MG63 (cell line): ENCODE measurements at regions not wholly inside any gene's neighbourhood (a gene's known extent, or its start where the extent isn't known, plus 50 kb on each side); places are given as distances from the start of the nearest gene placed in this dataset.

Experiments
- DNase-seq: peaks from one replicate; pipeline ENCODE4 v3.0.0-alpha.2; 2020
- H3K27me3 ChIP-seq: fragments of 250-450 bp; sonication (Bioruptor Pico); 2 replicates; pipeline ENCODE4 v1.5.1; 2020; ENCODE audit warnings: mild to moderate bottlenecking, moderate library complexity
- H3K36me3 ChIP-seq: fragments of 250-450 bp; sonication (Bioruptor Pico); 2 replicates; pipeline ENCODE4 v1.5.1; 2020; ENCODE audit warnings: mild to moderate bottlenecking, moderate library complexity
- H3K4me3 ChIP-seq: fragments of 250-450 bp; sonication (Bioruptor Pico); 2 replicates; pipeline ENCODE4 v1.5.1; 2020; ENCODE audit warnings: mild to moderate bottlenecking, moderate library complexity
- H3K9me3 ChIP-seq: fragments of 250-450 bp; sonication (Bioruptor Pico); 2 replicates; pipeline ENCODE4 v1.5.1; 2020; ENCODE audit warnings: mild to moderate bottlenecking, moderate library complexity

GRCh38 chr7:51456-52068 lies 140.8 kb upstream of the FAM20C start:
- Histone ChIP-seq H3K36me3 (no peaks in the 10 kb centered on the region), H3K9me3 (no peaks in the 10 kb centered on the region), H3K4me3 (no peak overlapping the region), H3K27me3 (no peaks in the 10 kb centered on the region)
- no peak for DNase-seq

GRCh38 chr7:52100-52499 lies 140.3 kb upstream of the FAM20C start:
- no peak for DNase-seq

DNA sequence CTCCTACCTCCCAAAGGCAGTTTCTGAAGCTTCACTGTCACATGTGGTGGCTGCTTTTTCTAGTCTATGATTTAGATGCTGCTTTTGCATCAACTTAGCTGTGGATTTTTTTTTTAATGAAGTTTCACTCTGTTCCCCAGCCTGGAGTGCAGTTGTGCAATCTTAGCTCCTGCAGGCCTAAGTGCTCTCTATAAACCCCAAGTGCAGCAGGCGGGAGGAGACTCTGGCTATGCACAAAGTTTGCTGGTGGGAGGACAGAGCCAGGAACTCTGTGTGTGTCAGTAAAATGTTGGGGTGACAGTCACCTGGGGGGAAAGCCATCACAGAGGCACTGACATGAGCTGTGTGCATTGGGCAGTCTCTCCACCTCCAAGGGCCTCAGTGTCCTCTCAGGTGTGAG lies 138.8 kb upstream of the FAM20C start:
- no peak for DNase-seq
- no peaks in the 10 kb centered on the region for H3K36me3 ChIP-seq

More at GRCh38 chr7:52100-52499, 140.3 kb upstream of the FAM20C start:
- H3K9me3 ChIP-seq: no peaks in the 10 kb centered on the region
- H3K27me3 ChIP-seq: no peaks in the 10 kb centered on the region
- H3K4me3 ChIP-seq: no peak overlapping the region
- no peaks in the 10 kb centered on the region for H3K36me3 ChIP-seq

GRCh38 chr7:54615-55014 lies 137.8 kb upstream of the FAM20C start:
- Histone ChIP-seq H3K4me3 (no peak overlapping the region), H3K9me3 (no peaks in the 10 kb centered on the region), H3K36me3 (no peaks in the 10 kb centered on the region), H3K27me3 (no peaks in the 10 kb centered on the region)
- no peak for DNase-seq

More for the DNA sequence above, 138.8 kb upstream of the FAM20C start:
- H3K27me3 ChIP-seq: no peaks in the 10 kb centered on the region
- H3K9me3 ChIP-seq: no peaks in the 10 kb centered on the region
- no peak overlapping the region for H3K4me3 ChIP-seq

DNA sequence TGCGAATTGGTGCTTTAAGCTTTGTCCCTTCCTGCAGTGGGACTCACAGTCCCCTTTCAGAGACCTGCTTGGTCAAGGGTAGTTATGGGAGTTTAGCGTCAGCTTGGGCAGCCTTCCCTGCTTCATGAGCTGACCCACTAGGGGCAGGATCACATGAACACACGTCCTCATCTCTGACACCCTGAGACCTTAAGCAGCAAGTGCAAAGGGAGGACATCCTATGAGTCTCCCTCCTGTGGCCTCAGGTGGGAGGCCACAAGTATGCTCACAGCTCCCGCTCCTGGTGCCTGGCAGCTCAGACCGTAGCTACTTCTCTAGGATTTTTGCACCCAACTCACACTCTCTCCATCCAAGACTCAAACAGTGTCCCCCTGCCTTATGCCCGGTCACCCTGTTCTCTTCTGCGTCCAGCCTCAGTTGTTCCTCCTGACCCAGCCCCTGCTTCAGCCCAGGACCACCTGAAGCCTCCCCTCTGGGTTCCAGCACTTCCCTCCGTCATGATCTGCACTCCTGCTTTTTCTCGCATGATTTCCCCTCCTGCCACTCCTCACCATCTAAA lies 136.6 kb upstream of the FAM20C start:
- Histone ChIP-seq H3K27me3 (no peaks in the 10 kb centered on the region), H3K9me3 (no peaks in the 10 kb centered on the region), H3K4me3 (no peak overlapping the region), H3K36me3 (no peaks in the 10 kb centered on the region)
- DNase-seq: no peak

- Histone ChIP-seq H3K36me3 (no peaks in the 10 kb centered on the region), H3K9me3 (no peaks in the 10 kb centered on the region), H3K4me3 (no peak overlapping the region), H3K27me3 (no peaks in the 10 kb centered on the region)
- DNase-seq: no peak
These were observed 136.0 kb upstream of the FAM20C start for GRCh38 chr7:56291-56913.

- DNase-seq: no peak
- no peaks in the 10 kb centered on the region for H3K27me3 ChIP-seq
- no peaks in the 10 kb centered on the region for H3K36me3 ChIP-seq
- no peak overlapping the region for H3K4me3 ChIP-seq
- no peaks in the 10 kb centered on the region for H3K9me3 ChIP-seq
These were observed 135.3 kb upstream of the FAM20C start for GRCh38 chr7:57071-57470.

DNA sequence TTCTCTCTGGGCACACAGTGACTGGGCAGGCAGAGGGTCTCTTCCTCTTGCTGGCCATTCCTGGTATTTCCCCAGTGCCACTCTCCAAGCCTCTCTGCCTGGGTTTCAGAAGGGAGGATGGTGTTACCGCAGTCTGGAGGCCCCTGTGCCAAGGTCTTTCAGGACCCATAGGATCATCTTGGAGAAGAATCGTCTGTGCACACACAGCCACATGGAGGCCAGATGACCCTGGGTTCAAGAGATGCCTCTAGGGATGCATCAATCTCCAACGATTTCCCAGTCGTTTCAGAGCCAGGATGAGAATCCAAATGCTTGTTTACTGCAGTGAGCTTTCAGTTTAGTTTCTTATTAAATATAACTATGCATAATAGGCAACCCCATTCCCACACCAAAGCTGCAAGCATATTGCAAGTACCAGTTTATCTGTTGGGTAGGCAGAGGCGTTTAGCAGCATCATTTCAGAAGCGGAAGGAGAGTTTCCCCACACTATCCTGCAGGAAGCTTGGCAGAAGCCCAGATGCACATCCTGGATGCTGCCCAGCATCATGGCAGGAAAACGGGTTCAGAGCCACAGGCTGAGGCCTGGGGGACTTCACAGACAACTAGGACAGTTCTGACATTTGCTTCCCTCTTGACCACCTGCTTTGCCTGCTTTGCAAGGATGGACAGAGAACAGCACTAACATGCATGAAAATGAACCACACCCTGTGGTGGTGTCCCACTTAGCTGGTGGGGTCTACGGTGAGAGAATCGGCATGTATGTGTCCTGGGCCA lies 134.7 kb upstream of the FAM20C start:
- Histone ChIP-seq H3K9me3 (no peaks in the 10 kb centered on the region), H3K36me3 (no peaks in the 10 kb centered on the region), H3K4me3 (no peak overlapping the region), H3K27me3 (no peaks in the 10 kb centered on the region)
- no peak for DNase-seq

GRCh38 chr7:58316-58715 lies 134.1 kb upstream of the FAM20C start:
- Histone ChIP-seq H3K9me3 (no peaks in the 10 kb centered on the region), H3K36me3 (no peaks in the 10 kb centered on the region), H3K4me3 (no peak overlapping the region), H3K27me3 (no peaks in the 10 kb centered on the region)
- no peak for DNase-seq

- H3K36me3 ChIP-seq: no peaks in the 10 kb centered on the region
- no peaks in the 10 kb centered on the region for H3K27me3 ChIP-seq
- no peak overlapping the region for H3K4me3 ChIP-seq
- H3K9me3 ChIP-seq: no peaks in the 10 kb centered on the region
- DNase-seq: no peak
These were observed 133.0 kb upstream of the FAM20C start for GRCh38 chr7:59079-60016.

- Histone ChIP-seq H3K36me3 (no peaks in the 10 kb centered on the region), H3K9me3 (no peaks in the 10 kb centered on the region), H3K4me3 (no peak overlapping the region), H3K27me3 (no peaks in the 10 kb centered on the region)
- no peak for DNase-seq
These were observed 132.2 kb upstream of the FAM20C start for GRCh38 chr7:60017-60675.

DNA sequence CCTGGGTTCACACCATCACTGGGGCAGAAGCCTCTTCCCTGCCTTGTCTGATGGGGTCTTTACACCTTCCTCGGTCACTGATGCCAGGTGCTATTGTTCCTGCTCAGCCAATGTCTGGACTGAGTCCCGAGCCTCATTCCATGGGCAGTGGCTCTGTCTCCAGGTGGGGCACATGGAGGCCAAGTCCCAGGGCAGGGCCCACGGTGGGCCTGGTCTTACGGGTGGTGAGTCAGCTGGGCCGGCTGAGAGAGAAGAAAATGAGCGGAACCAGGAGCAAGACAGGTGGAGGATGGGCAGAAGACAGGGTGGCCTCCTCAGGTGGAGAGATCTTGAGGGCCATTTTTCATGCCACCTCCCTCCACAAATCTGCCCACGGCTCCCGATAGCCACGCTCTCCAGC lies 131.7 kb upstream of the FAM20C start:
- H3K4me3 ChIP-seq: no peak overlapping the region
- H3K36me3 ChIP-seq: no peaks in the 10 kb centered on the region
- no peak for DNase-seq
- H3K27me3 ChIP-seq: no peaks in the 10 kb centered on the region
- H3K9me3 ChIP-seq: no peaks in the 10 kb centered on the region

DNA sequence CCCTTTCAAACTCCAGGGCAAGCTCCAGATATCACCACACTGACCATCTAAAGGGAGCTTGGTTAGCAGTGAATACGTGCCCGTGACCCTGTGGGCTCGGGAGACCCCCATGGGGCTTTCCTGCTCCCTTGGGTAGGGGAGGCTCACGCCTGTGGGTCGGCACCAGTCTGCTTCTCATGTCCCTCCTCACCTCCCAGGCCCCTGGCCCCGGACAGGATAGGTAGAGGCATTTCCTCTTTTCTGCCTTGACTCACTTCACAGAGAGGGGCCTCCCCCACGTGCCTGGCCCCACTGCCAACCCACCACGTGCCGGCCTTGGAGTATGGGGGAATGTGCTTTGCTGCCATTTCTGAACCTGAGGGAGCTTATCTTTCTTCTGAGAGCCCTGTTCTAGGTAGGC lies 131.3 kb upstream of the FAM20C start:
- no peaks in the 10 kb centered on the region for H3K36me3 ChIP-seq
- H3K9me3 ChIP-seq: no peaks in the 10 kb centered on the region
- H3K27me3 ChIP-seq: no peaks in the 10 kb centered on the region
- no peak overlapping the region for H3K4me3 ChIP-seq
- no peak for DNase-seq

GRCh38 chr7:61576-62360 lies 130.6 kb upstream of the FAM20C start:
- Histone ChIP-seq H3K36me3 (no peaks in the 10 kb centered on the region), H3K9me3 (no peaks in the 10 kb centered on the region), H3K4me3 (no peak overlapping the region), H3K27me3 (no peaks in the 10 kb centered on the region)
- DNase-seq: no peak

- H3K9me3 ChIP-seq: no peaks in the 10 kb centered on the region
- no peaks in the 10 kb centered on the region for H3K36me3 ChIP-seq
- no peak overlapping the region for H3K4me3 ChIP-seq
- H3K27me3 ChIP-seq: no peaks in the 10 kb centered on the region
- DNase-seq: no peak
These were observed 129.8 kb upstream of the FAM20C start for GRCh38 chr7:62361-63116.
